ENCODE measurements at regions not wholly inside any gene's neighbourhood (a gene's known extent, or its start where the extent isn't known, plus 50 kb on each side); places are given as distances from the start of the nearest gene placed in this dataset.
A peak's percentile ranks its signal among the peaks of the same experiment; 100 is the strongest.

DNA sequence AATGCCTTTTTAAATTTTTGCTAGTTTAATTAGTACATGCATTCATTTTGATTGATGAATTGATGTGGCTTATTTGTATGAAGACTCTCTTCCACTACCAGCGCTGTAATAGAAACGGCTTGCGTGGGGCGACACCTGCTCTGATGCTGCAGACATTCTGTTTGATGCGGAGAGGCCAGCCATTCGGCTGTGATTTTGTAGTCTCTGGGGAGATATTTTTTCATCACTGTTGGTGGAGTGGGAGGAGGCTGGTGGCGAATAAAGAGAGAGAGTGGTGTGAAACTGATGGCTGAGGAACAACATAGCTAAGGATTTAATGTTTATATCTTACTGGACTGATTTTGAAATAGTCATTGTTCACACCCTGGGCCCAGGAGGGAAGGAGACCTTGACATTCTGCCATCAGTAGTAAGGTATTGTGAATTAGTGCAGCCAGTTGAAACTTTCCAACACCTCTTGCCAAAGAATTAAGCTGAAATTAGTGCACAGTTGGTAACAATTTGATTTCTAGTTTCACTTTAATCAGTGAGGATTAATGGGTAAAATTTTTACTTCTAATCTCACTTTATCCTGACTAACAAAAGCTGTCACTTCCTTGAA is 224.1 kb downstream of the MTX2 start:
- Mint-ChIP-seq H3K4me1 (peaks cover 17 to 31% of the 10 kb centered on the region in 2 donors), H3K27ac (peak overlapping the region; percentile 7), H3K4me3 (peak overlapping the region; percentile 3 to 7), H3K9me3 (no peaks in the 10 kb centered on the region), H3K27me3 (peaks cover 3 to 4% of the 10 kb centered on the region in 2 donors), H3K36me3 (no peaks in the 10 kb centered on the region)
- peak; percentile 72 to 74 for ATAC-seq (replicated peaks)
- DNase-seq = peak; percentile 38

DNA sequence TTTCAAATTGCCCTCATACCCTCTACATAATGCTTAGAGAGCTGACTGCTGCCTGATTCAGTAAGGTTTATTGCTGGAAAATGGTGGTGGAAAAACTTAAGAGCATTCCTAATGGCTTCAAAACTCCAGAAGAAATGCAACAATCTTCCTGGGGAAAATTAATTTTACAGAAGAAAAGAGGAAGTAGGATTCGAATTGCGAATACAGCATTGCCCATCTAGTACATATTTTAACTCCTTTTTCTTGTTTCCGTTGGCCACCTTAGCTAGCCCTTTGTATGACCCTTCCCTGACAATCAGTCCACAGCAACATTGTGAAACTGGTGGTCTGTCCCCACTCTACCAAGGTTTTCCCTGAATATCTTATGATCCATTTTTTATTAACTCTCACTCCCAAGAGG is 224.7 kb downstream of the MTX2 start:
- Mint-ChIP-seq H3K27ac (no peak overlapping the region), H3K4me3 (no peak overlapping the region), H3K27me3 (peaks cover 4 to 9% of the 10 kb centered on the region in 2 donors), H3K36me3 (no peaks in the 10 kb centered on the region), H3K4me1 (peaks cover 17 to 31% of the 10 kb centered on the region in 2 donors), H3K9me3 (no peaks in the 10 kb centered on the region)
- no peak for DNase-seq
- no peak for ATAC-seq (replicated peaks)

DNA sequence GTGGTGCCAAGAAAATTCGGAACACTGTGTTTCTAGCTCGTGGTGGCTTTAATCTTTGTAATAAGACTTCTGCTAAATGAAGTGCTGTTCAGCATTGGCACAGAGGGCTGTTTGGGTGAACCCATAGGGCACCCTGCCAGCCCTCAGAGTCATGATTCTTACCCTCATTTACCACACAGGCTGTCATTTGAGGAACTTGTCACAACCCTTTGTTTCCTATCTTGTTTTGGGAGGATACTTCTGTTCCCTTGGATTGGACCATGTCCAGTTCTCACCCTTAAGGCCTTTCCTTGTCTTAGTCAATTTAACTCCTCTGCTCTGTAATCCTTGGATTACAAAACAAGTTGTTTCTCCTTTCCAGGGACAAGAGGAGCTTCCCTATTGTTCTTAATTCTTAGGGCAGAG is 225.7 kb downstream of the MTX2 start:
- Mint-ChIP-seq H3K27me3 (peaks cover 8 to 12% of the 10 kb centered on the region in 2 donors), H3K4me1 (peaks cover 17 to 31% of the 10 kb centered on the region in 2 donors), H3K4me3 (no peak overlapping the region), H3K36me3 (no peaks in the 10 kb centered on the region), H3K9me3 (no peaks in the 10 kb centered on the region), H3K27ac (no peak overlapping the region)
- DNase-seq = no peak
- no peak for ATAC-seq (replicated peaks)

DNA sequence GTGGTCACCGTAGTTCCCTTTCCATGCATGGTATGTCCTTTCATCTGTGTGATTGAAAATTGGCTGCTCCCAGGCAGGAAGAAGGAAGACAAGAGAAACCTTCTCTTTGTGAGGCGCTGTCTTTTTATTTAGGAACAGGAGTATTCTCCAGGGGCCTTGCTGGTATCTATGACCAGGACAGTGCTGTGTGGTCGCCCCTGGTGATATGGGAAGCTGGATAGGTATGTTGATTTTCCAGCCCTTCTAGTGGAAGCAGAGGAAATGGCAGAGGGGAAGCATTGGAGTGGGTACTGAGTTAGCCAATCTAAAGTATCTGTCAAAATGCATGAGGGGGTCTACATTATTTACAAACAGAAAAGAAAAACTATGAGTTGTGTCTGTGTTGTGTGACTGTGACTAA is 226.6 kb downstream of the MTX2 start:
- Mint-ChIP-seq H3K9me3 (no peaks in the 10 kb centered on the region), H3K4me3 (no peak overlapping the region), H3K27ac (no peak overlapping the region), H3K27me3 (peaks cover 8 to 13% of the 10 kb centered on the region in 2 donors), H3K36me3 (no peaks in the 10 kb centered on the region), H3K4me1 (peaks cover 17 to 31% of the 10 kb centered on the region in 2 donors)
- ATAC-seq (replicated peaks) (no peak), DNase-seq (no peak)

DNA sequence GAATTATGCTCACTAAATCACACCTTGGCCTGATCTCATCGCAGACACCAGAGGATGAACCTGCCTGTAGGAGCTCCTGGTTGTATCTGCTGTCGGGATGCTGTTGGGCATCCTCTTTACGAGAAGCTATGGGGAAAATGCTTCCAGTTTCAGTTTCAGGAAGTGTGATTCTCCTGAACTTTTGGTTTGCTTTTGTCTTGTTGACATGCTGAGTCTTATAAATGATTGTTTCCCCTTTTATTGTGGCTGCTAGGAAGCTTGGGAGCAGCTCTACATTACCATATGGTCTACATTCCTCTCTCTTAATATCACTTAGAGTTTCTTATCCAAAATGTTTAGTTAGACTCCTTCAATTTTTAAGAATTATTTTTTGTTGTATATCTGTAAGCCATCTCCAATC is 227.5 kb downstream of the MTX2 start:
- no peak for ATAC-seq (replicated peaks)

DNA sequence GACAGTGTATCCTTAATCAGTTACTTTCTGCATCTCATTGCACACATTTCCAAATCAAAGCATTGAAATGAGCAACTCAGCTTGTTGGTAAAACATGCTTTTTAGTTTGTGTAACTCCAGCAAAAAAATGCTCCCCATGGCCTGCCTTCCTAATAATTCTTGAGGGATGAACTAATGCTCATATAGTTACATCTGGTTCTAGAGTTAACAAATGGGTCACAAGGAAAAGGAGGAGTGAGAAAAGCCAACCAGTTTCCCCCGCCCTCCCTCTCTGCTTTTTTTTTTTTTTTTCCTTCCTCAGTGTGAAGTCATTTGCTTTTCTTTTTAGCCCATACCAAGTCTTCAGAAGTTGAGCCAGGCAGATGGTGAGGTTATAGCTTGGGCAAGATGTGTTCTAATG is 231.7 kb downstream of the MTX2 start:
- H3K27me3 Mint-ChIP-seq = peaks cover 31 to 33% of the 10 kb centered on the region in 2 donors

More for the DNA sequence above, 227.5 kb downstream of the MTX2 start:
- H3K27me3 Mint-ChIP-seq = peaks cover 18 to 22% of the 10 kb centered on the region in 2 donors
- no peak overlapping the region for H3K4me3 Mint-ChIP-seq
- H3K36me3 Mint-ChIP-seq = no peaks in the 10 kb centered on the region
- peaks cover 13 to 25% of the 10 kb centered on the region in 2 donors for H3K4me1 Mint-ChIP-seq
- no peaks in the 10 kb centered on the region for H3K9me3 Mint-ChIP-seq
- no peak overlapping the region for H3K27ac Mint-ChIP-seq
- no peak for DNase-seq

DNA sequence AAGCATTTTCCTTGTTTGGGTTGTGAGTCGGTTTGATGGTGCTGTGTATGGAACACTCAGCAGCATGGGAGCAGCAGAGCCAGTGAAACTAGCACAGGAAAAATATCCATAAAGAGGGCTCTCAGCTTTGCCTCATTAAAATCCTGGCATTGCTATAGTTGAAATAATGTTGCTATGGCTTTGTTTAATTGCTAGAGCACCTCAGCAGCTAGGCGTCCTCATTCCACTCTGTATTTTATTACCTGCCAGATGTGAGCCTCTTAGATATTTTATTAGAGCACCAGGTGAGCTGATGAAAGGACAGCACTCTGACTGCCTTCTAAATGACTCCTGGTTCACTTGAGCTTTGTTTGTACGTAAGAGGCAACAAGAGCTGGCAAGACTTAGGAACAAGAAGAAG is 232.4 kb downstream of the MTX2 start:
- H3K27ac Mint-ChIP-seq = no peak overlapping the region
- ATAC-seq (replicated peaks) = no peak
- H3K4me3 Mint-ChIP-seq = no peak overlapping the region
- H3K4me1 Mint-ChIP-seq = peaks cover 0 to 5% of the 10 kb centered on the region in 2 donors
- no peak for DNase-seq
- H3K36me3 Mint-ChIP-seq = no peaks in the 10 kb centered on the region
- H3K27me3 Mint-ChIP-seq = peaks cover 29 to 31% of the 10 kb centered on the region in 2 donors
- H3K9me3 Mint-ChIP-seq = no peaks in the 10 kb centered on the region

More for the DNA sequence above, 231.7 kb downstream of the MTX2 start:
- Mint-ChIP-seq H3K9me3 (no peaks in the 10 kb centered on the region), H3K4me3 (no peak overlapping the region), H3K36me3 (no peaks in the 10 kb centered on the region), H3K27ac (no peak overlapping the region), H3K4me1 (peaks cover 0 to 6% of the 10 kb centered on the region in 2 donors)
- DNase-seq = no peak
- no peak for ATAC-seq (replicated peaks)

DNA sequence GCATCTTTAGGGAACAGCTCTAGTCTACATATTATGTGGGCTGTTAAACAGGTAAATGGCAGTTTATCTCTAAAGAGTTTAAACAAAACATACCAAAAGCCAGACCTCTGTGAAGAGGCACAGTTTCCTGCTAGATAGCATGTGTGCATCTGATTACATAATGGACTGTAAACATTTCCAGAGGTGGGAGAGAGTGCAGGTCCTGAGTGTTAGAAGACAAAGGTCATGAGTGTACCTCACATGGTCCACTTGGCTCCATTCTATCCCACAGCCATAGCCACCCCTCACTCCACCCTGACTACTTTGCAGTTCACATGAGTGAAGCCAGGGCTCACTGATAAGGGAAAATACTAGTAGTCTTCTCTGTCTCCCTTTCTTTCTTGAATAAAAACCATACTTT is 233.4 kb downstream of the MTX2 start:
- H3K4me3 Mint-ChIP-seq = no peak overlapping the region
- no peaks in the 10 kb centered on the region for H3K9me3 Mint-ChIP-seq
- peaks cover 29 to 36% of the 10 kb centered on the region in 2 donors for H3K27me3 Mint-ChIP-seq
- no peak for DNase-seq
- no peaks in the 10 kb centered on the region for H3K36me3 Mint-ChIP-seq
- ATAC-seq (replicated peaks) = no peak
- H3K4me1 Mint-ChIP-seq = no peaks in the 10 kb centered on the region
- no peak overlapping the region for H3K27ac Mint-ChIP-seq

DNA sequence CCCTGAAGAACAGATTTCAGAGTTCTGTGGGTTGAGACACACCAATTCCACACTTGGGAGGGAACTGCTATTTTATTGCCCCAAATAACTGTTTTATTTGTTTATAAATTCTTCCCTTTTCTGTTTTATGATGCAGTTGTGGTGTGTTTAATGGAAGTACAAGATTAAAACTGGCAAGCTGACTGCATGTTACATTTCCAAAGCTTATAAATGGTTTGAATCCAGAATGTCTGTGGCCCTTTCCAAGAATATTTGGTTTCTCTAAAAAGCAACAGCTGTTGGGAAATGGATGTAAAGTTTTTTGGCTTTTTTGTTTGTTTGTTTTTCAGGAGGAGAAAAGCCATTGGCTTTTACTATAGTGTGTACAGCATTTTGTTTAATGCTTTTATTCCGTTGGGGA is 234.5 kb downstream of the MTX2 start:
- H3K4me1 Mint-ChIP-seq = no peaks in the 10 kb centered on the region
- no peak overlapping the region for H3K4me3 Mint-ChIP-seq
- peaks cover 29 to 32% of the 10 kb centered on the region in 2 donors for H3K27me3 Mint-ChIP-seq

DNA sequence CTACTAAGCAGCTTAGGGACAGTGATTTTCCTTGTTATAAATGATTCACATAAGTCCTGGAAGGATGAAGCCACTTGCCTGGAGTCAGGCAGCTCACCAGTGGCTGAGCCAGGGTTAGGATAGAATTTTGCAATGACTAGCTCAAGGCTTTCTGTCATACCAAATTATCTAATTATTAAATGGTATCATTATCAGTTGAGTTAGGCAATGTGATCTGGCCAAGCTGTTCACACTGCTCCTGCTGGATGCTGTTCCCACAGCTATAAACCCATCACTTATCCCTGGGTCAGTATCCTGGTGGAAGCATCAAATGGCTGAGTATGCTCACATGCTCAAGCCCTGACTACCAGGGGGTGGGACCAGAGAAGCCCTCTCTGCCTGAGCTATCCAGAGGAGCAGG is 235.2 kb downstream of the MTX2 start:
- H3K36me3 Mint-ChIP-seq = no peaks in the 10 kb centered on the region
- H3K27me3 Mint-ChIP-seq = peaks cover 27 to 29% of the 10 kb centered on the region in 2 donors
- H3K4me1 Mint-ChIP-seq = no peaks in the 10 kb centered on the region
- H3K4me3 Mint-ChIP-seq = no peak overlapping the region
- no peaks in the 10 kb centered on the region for H3K9me3 Mint-ChIP-seq
- DNase-seq (no peak), ATAC-seq (replicated peaks) (no peak)
- no peak overlapping the region for H3K27ac Mint-ChIP-seq

More for the DNA sequence above, 234.5 kb downstream of the MTX2 start:
- Mint-ChIP-seq H3K9me3 (no peaks in the 10 kb centered on the region), H3K27ac (no peak overlapping the region), H3K36me3 (no peaks in the 10 kb centered on the region)
- DNase-seq = no peak
- no peak for ATAC-seq (replicated peaks)

DNA sequence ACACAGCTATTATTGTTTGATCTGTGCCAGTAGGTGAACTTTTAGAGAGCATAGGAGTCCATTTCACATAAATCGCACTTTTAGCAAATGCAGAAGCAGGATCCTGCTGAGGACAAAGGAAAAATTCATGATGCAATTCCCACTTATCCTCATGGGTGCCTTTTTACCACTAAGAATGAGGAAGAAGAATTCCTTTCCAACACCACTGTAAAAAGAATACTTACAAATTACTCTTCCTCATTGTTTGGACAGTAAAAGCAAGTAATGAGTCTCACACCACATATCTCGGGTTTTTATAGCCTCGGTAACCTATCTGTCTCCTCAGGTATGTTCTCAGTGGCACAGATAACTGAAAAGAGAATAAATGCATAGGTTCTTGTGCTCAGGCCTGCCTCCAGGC is 238.5 kb downstream of the MTX2 start:
- Mint-ChIP-seq H3K4me1 (no peaks in the 10 kb centered on the region), H3K27me3 (peaks cover 9 to 17% of the 10 kb centered on the region in 2 donors), H3K36me3 (no peaks in the 10 kb centered on the region), H3K27ac (no peak overlapping the region), H3K9me3 (no peaks in the 10 kb centered on the region), H3K4me3 (no peak overlapping the region)
- no peak for ATAC-seq (replicated peaks)
- no peak for DNase-seq

DNA sequence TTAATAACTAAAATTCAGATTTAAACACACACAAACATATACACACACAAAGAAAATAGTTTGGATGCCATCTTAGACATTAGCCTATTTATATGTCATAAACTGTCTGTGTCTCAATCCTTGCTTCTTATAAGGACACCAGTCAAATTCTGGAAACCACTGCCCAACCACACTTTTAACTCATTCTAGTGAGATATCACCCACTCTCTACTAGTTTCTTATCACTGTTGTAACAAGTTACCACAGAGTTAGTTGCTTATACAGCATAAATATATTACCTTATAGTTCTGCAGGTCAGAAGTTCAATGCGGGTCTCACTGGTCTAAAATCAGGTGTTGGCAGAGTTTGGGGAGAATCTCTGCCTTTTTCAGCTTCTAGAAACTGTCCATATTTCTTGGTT is 239.1 kb downstream of the MTX2 start:
- H3K9me3 Mint-ChIP-seq = no peaks in the 10 kb centered on the region
- H3K4me3 Mint-ChIP-seq = no peak overlapping the region
- H3K4me1 Mint-ChIP-seq = no peaks in the 10 kb centered on the region
- H3K27me3 Mint-ChIP-seq = peaks cover 8 to 13% of the 10 kb centered on the region in 2 donors
- ATAC-seq (replicated peaks) (no peak), DNase-seq (no peak)
- H3K36me3 Mint-ChIP-seq = no peaks in the 10 kb centered on the region
- no peak overlapping the region for H3K27ac Mint-ChIP-seq

DNA sequence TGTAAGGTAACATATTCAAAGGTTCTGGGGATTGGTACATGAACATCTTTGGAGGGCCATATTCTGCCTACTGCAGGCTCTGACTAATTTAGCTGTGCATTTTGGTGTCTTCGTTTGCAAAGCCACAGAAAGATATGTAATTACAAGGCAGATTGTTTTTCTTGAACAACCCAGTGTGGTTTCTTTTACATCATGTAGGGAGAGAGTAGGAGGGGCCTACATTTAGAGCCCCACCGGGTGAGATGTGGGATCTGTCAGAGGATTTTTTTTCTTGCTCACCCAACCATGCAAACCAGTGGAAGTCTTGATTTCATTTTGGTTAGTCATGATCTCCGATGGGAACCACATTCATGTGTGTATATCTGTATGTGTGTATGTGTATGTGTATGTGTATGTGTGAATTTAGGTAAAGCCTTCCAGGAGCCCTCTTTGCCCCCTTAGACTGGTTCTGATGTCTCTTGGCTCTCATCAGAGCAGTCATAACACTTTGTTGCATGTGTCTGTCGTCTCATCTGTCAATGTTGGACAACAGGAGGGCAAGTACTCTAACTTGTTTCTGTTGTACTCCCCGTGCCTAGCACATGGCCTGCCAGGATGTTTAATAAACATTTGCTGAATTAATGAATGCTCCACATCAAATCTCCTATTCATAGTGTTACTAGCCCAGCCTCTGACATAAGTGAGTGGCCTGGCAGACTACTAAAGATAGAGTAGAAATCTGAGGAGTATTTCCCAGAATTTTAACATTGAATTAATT is 239.9 kb downstream of the MTX2 start:
- Mint-ChIP-seq H3K27ac (no peak overlapping the region), H3K9me3 (no peaks in the 10 kb centered on the region), H3K36me3 (no peaks in the 10 kb centered on the region), H3K4me1 (no peaks in the 10 kb centered on the region), H3K27me3 (peaks cover 5 to 8% of the 10 kb centered on the region in 2 donors), H3K4me3 (no peak overlapping the region)
- ATAC-seq (replicated peaks) (peak in 1 of 2 donors; percentile 33), DNase-seq (no peak)

DNA sequence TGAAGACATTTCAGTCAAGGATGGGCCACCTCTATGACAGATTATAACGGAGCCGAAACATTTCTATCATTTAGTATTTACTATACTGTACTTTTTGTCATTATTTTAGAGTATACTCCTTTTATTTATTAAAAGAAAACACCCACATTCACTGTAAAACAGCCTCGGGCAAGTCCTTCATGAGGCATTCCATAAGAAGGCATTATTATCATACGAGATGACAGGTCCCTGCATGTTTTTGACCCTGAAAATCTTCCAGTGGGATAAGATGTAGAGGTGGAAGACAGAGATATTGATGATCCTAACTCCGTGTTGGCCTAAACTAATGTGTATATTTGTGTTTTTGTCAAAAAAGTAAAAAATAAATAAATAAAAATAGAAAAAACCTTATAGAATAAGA is 245.0 kb downstream of the MTX2 start:
- Mint-ChIP-seq H3K36me3 (no peaks in the 10 kb centered on the region), H3K4me1 (no peaks in the 10 kb centered on the region), H3K27me3 (no peaks in the 10 kb centered on the region), H3K27ac (no peak overlapping the region), H3K4me3 (no peak overlapping the region), H3K9me3 (no peaks in the 10 kb centered on the region)
- no peak for DNase-seq
- ATAC-seq (replicated peaks) = no peak

DNA sequence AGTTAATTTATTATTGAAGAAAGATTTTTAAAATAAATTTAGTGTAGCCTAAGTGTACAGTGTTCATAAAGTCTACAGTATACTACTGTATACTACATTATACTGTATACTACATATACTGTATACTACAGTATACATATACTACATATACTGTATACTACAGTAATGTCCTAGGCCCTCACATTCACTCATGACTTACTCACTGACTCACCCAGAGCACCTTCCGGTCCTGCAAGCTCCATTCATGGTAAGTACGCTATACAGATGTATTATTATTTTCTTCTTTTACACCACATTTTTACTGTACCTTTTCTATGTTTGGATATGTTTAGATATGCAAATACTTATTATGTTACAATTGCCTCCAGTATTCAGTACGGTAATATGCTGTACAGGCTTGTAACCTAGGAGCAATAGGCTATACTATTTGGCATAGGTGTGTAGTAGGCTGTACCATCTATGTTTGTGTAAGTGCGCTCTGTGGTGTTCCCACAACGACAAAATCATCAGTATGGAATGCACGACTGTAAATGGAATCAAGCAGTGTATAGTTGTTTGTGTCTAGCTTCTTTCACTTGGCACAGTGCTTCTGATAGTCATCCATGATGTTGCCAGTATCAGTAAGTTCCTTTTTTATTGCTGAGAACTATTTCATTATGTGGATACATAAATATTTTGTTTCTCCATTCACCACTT is 245.7 kb downstream of the MTX2 start:
- ATAC-seq (replicated peaks) = no peak
- H3K27me3 Mint-ChIP-seq = no peaks in the 10 kb centered on the region
- no peaks in the 10 kb centered on the region for H3K9me3 Mint-ChIP-seq
- H3K36me3 Mint-ChIP-seq = no peaks in the 10 kb centered on the region
- DNase-seq = no peak
- H3K4me1 Mint-ChIP-seq = no peaks in the 10 kb centered on the region
- no peak overlapping the region for H3K27ac Mint-ChIP-seq
- no peak overlapping the region for H3K4me3 Mint-ChIP-seq
